Loucy (cell line): ENCODE measurements at regions not wholly inside any gene's neighbourhood (a gene's known extent, or its start where the extent isn't known, plus 50 kb on each side); places are given as distances from the start of the nearest gene placed in this dataset.
"Not testable (repeated sequence)": the region's sequence is repeated elsewhere in the genome, so short reads cannot be mapped to it uniquely, and the experiment has no call there.

Source experiments
- H2AFZ ChIP-seq: fragments of 200-600 bp; sonication (generic); 2 replicates; pipeline ENCODE4 v1.6.0; 2016; ENCODE audit warnings: antibody characterized with exemption, mild to moderate bottlenecking, low read length, moderate library complexity
- H3F3A ChIP-seq: fragments of 200-600 bp; 2 replicates; pipeline ENCODE4 v1.6.0; 2016; ENCODE audit warnings: antibody characterized with exemption, low read depth, mild to moderate bottlenecking
- H3K27me3 ChIP-seq: fragments of 200-600 bp; sonication (generic); 2 replicates; pipeline ENCODE4 v1.6.1; 2014; ENCODE audit warnings: low read length, mild to moderate bottlenecking; ENCODE audit not compliant: insufficient read depth, poor library complexity, severe bottlenecking
- H3K36me3 ChIP-seq: fragments of 200-600 bp; sonication (generic); 2 replicates; pipeline ENCODE4 v1.6.1; 2016; ENCODE audit warnings: low read length; ENCODE audit not compliant: insufficient read depth
- H3K4me1 ChIP-seq: fragments of 200-600 bp; sonication (generic); 2 replicates; pipeline ENCODE4 v1.5.1; 2014; ENCODE audit warnings: low read length, mild to moderate bottlenecking; ENCODE audit not compliant: insufficient read depth, poor library complexity, severe bottlenecking
- H3K4me2 ChIP-seq: fragments of 200-600 bp; sonication (generic); 2 replicates; pipeline ENCODE4 v1.6.0; 2014; ENCODE audit warnings: antibody characterized with exemption, low read length, low read depth, mild to moderate bottlenecking; ENCODE audit not compliant: poor library complexity, severe bottlenecking
- H3K4me3 ChIP-seq: fragments of 200-600 bp; sonication (generic); 2 replicates; pipeline ENCODE4 v1.5.1; 2014; ENCODE audit warnings: low read length, mild to moderate bottlenecking, mixed read lengths; ENCODE audit not compliant: poor library complexity, severe bottlenecking
- H3K79me2 ChIP-seq: fragments of 200-600 bp; sonication (generic); 2 replicates; pipeline ENCODE4 v1.6.1; 2014; ENCODE audit warnings: low read length; ENCODE audit not compliant: insufficient read depth
- H3K9ac ChIP-seq: fragments of 200-600 bp; sonication (generic); 2 replicates; pipeline ENCODE4 v1.6.0; 2014; ENCODE audit warnings: mild to moderate bottlenecking, low read depth, low read length, moderate library complexity; ENCODE audit not compliant: poor library complexity, severe bottlenecking
- H3K9me2 ChIP-seq: fragments of 200-600 bp; sonication (generic); replicated peaks from 2 replicates; pipeline ENCODE4 v1.6.1; 2016; ENCODE audit warnings: low read depth, low read length, mixed read lengths
- H3K9me3 ChIP-seq: fragments of 200-600 bp; sonication (generic); 2 replicates; pipeline ENCODE4 v1.6.1; 2014; ENCODE audit warnings: mild to moderate bottlenecking, antibody characterized with exemption, low read length, low read depth; ENCODE audit not compliant: insufficient read depth
- H4K20me1 ChIP-seq: fragments of 200-600 bp; sonication (generic); 2 replicates; pipeline ENCODE4 v1.6.0; 2014; ENCODE audit warnings: antibody characterized with exemption, low read length, mild to moderate bottlenecking; ENCODE audit not compliant: insufficient read depth, poor library complexity, severe bottlenecking
- EZH2phosphoT487 ChIP-seq: fragments of 200-600 bp; IDR thresholded peaks from 2 replicates; pipeline ENCODE4 v1.6.1; 2018; ENCODE audit warnings: antibody characterized with exemption, mild to moderate bottlenecking, moderate library complexity, borderline replicate concordance
- TF ChIP-seq, protein P1 (sequence below): fragments of 200-600 bp; sonication (generic); conservative IDR thresholded peaks from 2 replicates; pipeline ENCODE4 v1.5.1; 2014; ENCODE audit warnings: mild to moderate bottlenecking, antibody characterized with exemption, low read length

DNA sequence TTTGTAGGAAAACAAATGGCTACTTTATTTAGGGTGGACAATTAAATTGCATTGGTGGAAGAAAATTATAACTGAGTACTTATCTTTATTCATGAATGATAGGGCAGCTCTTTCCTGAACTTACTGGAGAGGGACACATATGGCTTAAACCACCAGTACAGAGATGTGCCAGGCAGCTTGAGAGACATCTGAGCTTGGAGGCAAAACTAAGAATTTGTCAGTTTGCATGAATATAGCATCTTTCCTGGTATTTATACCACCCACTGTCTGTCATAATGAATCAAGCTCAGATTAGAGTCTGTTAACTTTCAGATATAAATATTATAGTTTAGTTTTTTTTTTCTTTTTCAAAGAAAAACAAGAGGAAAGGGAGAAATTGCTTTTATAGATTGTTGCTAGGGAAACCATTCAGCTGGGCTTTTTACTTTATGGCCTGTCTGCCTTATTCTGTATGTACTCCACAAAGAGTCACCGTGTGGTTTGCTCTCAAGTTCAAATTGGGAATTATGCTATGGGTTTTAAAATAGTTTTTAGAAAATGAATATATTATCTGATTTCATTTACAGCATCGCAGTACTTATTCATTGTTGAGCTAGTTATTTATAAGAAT is 477.0 kb upstream of the CHORDC1 start:
- no peaks in the 10 kb centered on the region for H3K9me3 ChIP-seq
- no peaks in the 10 kb centered on the region for H3K4me1 ChIP-seq
- TF ChIP-seq EZH2phosphoT487: no peak
- TF ChIP-seq, protein P1, sequence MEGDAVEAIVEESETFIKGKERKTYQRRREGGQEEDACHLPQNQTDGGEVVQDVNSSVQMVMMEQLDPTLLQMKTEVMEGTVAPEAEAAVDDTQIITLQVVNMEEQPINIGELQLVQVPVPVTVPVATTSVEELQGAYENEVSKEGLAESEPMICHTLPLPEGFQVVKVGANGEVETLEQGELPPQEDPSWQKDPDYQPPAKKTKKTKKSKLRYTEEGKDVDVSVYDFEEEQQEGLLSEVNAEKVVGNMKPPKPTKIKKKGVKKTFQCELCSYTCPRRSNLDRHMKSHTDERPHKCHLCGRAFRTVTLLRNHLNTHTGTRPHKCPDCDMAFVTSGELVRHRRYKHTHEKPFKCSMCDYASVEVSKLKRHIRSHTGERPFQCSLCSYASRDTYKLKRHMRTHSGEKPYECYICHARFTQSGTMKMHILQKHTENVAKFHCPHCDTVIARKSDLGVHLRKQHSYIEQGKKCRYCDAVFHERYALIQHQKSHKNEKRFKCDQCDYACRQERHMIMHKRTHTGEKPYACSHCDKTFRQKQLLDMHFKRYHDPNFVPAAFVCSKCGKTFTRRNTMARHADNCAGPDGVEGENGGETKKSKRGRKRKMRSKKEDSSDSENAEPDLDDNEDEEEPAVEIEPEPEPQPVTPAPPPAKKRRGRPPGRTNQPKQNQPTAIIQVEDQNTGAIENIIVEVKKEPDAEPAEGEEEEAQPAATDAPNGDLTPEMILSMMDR: no peak
- H3K79me2 ChIP-seq: no peaks in the 10 kb centered on the region
- H3K9ac ChIP-seq: no peak overlapping the region
- H3K36me3 ChIP-seq: no peaks in the 10 kb centered on the region
- H4K20me1 ChIP-seq: no peaks in the 10 kb centered on the region
- H3K4me3 ChIP-seq: no peak overlapping the region
- no peak overlapping the region for H2AFZ ChIP-seq
- H3K9me2 ChIP-seq: no peaks in the 10 kb centered on the region
- no peaks in the 10 kb centered on the region for H3K27me3 ChIP-seq
- no peaks in the 10 kb centered on the region for H3F3A ChIP-seq
- no peak overlapping the region for H3K4me2 ChIP-seq

DNA sequence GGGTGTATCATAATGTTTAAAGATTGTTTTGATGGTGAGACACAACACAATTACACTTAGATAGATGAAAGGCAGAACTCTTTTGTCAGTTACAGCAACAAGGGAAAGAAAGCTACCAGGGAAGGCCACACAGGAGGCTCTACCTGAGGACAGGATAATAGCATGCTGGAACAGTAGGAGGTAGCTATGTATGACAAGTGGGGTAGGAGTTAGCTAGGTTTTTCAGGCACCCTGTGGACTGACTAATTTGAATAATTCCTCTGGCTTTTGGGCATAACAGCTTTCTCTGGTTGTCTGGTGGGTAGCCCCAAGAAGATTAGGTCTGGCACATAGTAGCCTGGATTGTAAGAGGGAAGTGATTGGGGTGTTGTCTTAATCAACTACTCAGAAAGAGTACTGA is 475.4 kb upstream of the CHORDC1 start:
- Histone ChIP-seq H3K4me2 (no peak overlapping the region), H3K36me3 (no peaks in the 10 kb centered on the region), H2AFZ (no peak overlapping the region), H4K20me1 (no peaks in the 10 kb centered on the region), H3K4me1 (no peaks in the 10 kb centered on the region), H3K4me3 (no peak overlapping the region), H3K27me3 (no peaks in the 10 kb centered on the region), H3K9ac (no peak overlapping the region), H3F3A (no peaks in the 10 kb centered on the region), H3K9me3 (no peaks in the 10 kb centered on the region), H3K79me2 (no peaks in the 10 kb centered on the region), H3K9me2 (no peaks in the 10 kb centered on the region)
- TF ChIP-seq, protein P1: no peak
- no peak for TF ChIP-seq EZH2phosphoT487

DNA sequence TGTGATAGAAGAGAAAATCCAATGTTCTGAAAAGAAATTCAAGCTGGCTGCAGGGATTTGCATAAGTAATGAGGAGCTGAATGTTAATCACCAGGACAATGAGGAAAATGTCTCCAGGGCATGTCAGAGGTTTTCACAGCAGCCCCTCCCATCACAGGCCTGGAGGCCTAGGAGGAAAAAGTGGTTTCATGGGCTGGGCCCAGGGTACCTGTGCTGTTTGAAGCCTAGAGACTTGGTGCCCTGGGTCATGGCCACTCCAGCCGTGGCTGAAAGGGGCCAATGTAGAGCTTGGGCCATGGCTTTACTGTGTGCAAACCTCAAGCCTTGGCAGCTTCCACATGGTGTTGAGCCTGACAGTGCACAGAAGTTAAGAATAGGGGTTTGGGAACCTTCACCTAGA is 452.6 kb upstream of the CHORDC1 start:
- H3K4me2 ChIP-seq, H4K20me1 ChIP-seq, H2AFZ ChIP-seq, H3K9me3 ChIP-seq, H3K27me3 ChIP-seq, H3K4me1 ChIP-seq, H3K36me3 ChIP-seq, H3K9ac ChIP-seq, H3K79me2 ChIP-seq, H3K4me3 ChIP-seq, H3K9me2 ChIP-seq, H3F3A ChIP-seq: not testable (repeated sequence)

DNA sequence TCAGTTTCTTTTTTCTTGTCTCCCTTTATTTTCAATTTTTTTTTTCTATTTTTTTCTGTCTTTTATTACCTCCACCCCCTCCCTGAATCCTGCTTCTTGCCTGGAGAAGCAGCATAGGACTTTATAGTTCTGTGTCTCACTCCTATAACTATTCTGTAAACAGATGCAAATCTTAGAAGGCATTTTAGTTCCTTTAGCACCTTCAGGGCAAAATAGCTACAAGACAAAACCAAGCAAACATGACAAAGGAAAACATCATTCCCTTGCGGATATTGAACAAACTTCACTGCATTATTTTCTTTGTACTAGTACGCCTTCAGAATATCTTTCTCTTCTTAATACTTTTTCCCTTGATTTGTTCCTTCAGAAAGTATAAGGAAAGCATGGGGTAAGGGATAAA is 446.2 kb upstream of the CHORDC1 start:
- Histone ChIP-seq H3K4me3 (no peak overlapping the region), H3K9ac (no peak overlapping the region), H3K36me3 (no peaks in the 10 kb centered on the region), H3K79me2 (no peaks in the 10 kb centered on the region), H3F3A (no peaks in the 10 kb centered on the region), H3K9me3 (no peaks in the 10 kb centered on the region), H3K9me2 (no peaks in the 10 kb centered on the region), H2AFZ (no peak overlapping the region), H3K27me3 (no peaks in the 10 kb centered on the region), H3K4me1 (no peaks in the 10 kb centered on the region), H4K20me1 (no peaks in the 10 kb centered on the region), H3K4me2 (no peak overlapping the region)
- TF ChIP-seq, protein P1: no peak
- no peak for TF ChIP-seq EZH2phosphoT487
